ENCODE measurements at regions not wholly inside any gene's neighbourhood (a gene's known extent, or its start where the extent isn't known, plus 50 kb on each side); places are given as distances from the start of the nearest gene placed in this dataset.

- H3K9ac ChIP-seq, result no peak overlapping the region
- H3K27me3 ChIP-seq (ENCODE audit: control insufficient read depth, insufficient read depth, low read length), result no peaks in the 10 kb centered on the region
- H3K9me3 ChIP-seq (ENCODE audit: control insufficient read depth, low read length), result no peaks in the 10 kb centered on the region
- TF ChIP-seq CTCF (IDR thresholded peaks at IDR 0.05), result no peak
- no peaks in the 10 kb centered on the region for H3K4me1 ChIP-seq
- H3K4me3 ChIP-seq (ENCODE audit: low read depth, low read length), result no peak overlapping the region
- no peak overlapping the region for H3K4me2 ChIP-seq (ENCODE audit: low read length)
- H3K27ac ChIP-seq, result no peak overlapping the region
- no peaks in the 10 kb centered on the region for H3K79me2 ChIP-seq
- no peak overlapping the region for H2AFZ ChIP-seq
- no peaks in the 10 kb centered on the region for H3K36me3 ChIP-seq (ENCODE audit: control insufficient read depth, insufficient read depth, low read length)
These were observed 114.4 kb upstream of the FBXL7 start for GRCh38 chr5:15385553-15385952.

- no peaks in the 10 kb centered on the region for H3K9me3 ChIP-seq (ENCODE audit: control insufficient read depth, low read length)
- no peak overlapping the region for H3K4me2 ChIP-seq (ENCODE audit: low read length)
- H2AFZ ChIP-seq, result no peak overlapping the region
- H3K36me3 ChIP-seq (ENCODE audit: control insufficient read depth, insufficient read depth, low read length), result no peaks in the 10 kb centered on the region
- H3K27me3 ChIP-seq (ENCODE audit: control insufficient read depth, insufficient read depth, low read length), result no peaks in the 10 kb centered on the region
- H3K4me3 ChIP-seq (ENCODE audit: low read depth, low read length), result no peak overlapping the region
- H3K27ac ChIP-seq, result no peak overlapping the region
- TF ChIP-seq CTCF (IDR thresholded peaks at IDR 0.05), result no peak
- no peaks in the 10 kb centered on the region for H3K4me1 ChIP-seq
- no peaks in the 10 kb centered on the region for H3K79me2 ChIP-seq
- no peak overlapping the region for H3K9ac ChIP-seq
These were observed 114.9 kb upstream of the FBXL7 start for GRCh38 chr5:15385037-15385436.

- Histone ChIP-seq H3K27ac (no peak overlapping the region), H3K36me3 (ENCODE audit: control insufficient read depth, insufficient read depth, low read length) (no peaks in the 10 kb centered on the region), H3K27me3 (ENCODE audit: control insufficient read depth, insufficient read depth, low read length) (no peaks in the 10 kb centered on the region), H3K4me2 (ENCODE audit: low read length) (no peak overlapping the region), H3K4me1 (no peaks in the 10 kb centered on the region), H2AFZ (no peak overlapping the region), H3K9ac (no peak overlapping the region), H3K79me2 (no peaks in the 10 kb centered on the region), H3K9me3 (ENCODE audit: control insufficient read depth, low read length) (no peaks in the 10 kb centered on the region), H3K4me3 (ENCODE audit: low read depth, low read length) (no peak overlapping the region)
- TF ChIP-seq CTCF (IDR thresholded peaks at IDR 0.05), result no peak
These were observed 115.4 kb upstream of the FBXL7 start for GRCh38 chr5:15384581-15384980.

GRCh38 chr5:15384176-15384575, 115.8 kb upstream of the FBXL7 start:
- TF ChIP-seq CTCF (IDR thresholded peaks at IDR 0.05), result no peak
- Histone ChIP-seq H2AFZ (no peak overlapping the region), H3K9me3 (ENCODE audit: control insufficient read depth, low read length) (no peaks in the 10 kb centered on the region), H3K27ac (no peak overlapping the region), H3K9ac (no peak overlapping the region), H3K79me2 (no peaks in the 10 kb centered on the region), H3K27me3 (ENCODE audit: control insufficient read depth, insufficient read depth, low read length) (no peaks in the 10 kb centered on the region), H3K4me2 (ENCODE audit: low read length) (no peak overlapping the region), H3K4me3 (ENCODE audit: low read depth, low read length) (no peak overlapping the region), H3K4me1 (no peaks in the 10 kb centered on the region), H3K36me3 (ENCODE audit: control insufficient read depth, insufficient read depth, low read length) (no peaks in the 10 kb centered on the region)

GRCh38 chr5:15383469-15383868, 116.5 kb upstream of the FBXL7 start:
- no peak for TF ChIP-seq CTCF (IDR thresholded peaks at IDR 0.05)
- H3K4me3 ChIP-seq (ENCODE audit: low read depth, low read length), result no peak overlapping the region
- no peak overlapping the region for H3K9ac ChIP-seq
- H3K27ac ChIP-seq, result no peak overlapping the region
- no peak overlapping the region for H3K4me2 ChIP-seq (ENCODE audit: low read length)
- no peak overlapping the region for H2AFZ ChIP-seq
- no peaks in the 10 kb centered on the region for H3K4me1 ChIP-seq
- H3K9me3 ChIP-seq (ENCODE audit: control insufficient read depth, low read length), result no peaks in the 10 kb centered on the region
- H3K27me3 ChIP-seq (ENCODE audit: control insufficient read depth, insufficient read depth, low read length), result no peaks in the 10 kb centered on the region
- H3K79me2 ChIP-seq, result no peaks in the 10 kb centered on the region
- H3K36me3 ChIP-seq (ENCODE audit: control insufficient read depth, insufficient read depth, low read length), result no peaks in the 10 kb centered on the region
